CD14-positive monocyte (primary cell): ENCODE measurements at regions not wholly inside any gene's neighbourhood (a gene's known extent, or its start where the extent isn't known, plus 50 kb on each side); places are given as distances from the start of the nearest gene placed in this dataset.

Experiments
- DNase-seq, 3 donors: peaks; one replicate each; pipeline ENCODE4 v3.0.0-alpha.2; 2011 to 2022
- H2AFZ ChIP-seq: 2 replicates; pipeline ENCODE4 v1.6.0; 2012; ENCODE audit warnings: mild to moderate bottlenecking, low read depth, low read length, inconsistent platforms; ENCODE audit not compliant: insufficient read depth, poor library complexity, severe bottlenecking
- H3K27ac ChIP-seq, 2 donors: 1 replicate in 1 of 2; 2 replicates in 1 of 2; pipeline ENCODE4 v1.5.1; 2012 to 2013; ENCODE audit warnings: low read length in 2 of 2, control low read depth in 1 of 2, inconsistent platforms in 1 of 2, low read depth in 1 of 2, mild to moderate bottlenecking in 1 of 2
- H3K27me3 ChIP-seq, 2 donors: one replicate each; pipeline versions ENCODE4 v1.6.0 to v1.6.1; 2011 to 2013; ENCODE audit warnings: low read length in 2 of 2; ENCODE audit not compliant: control insufficient read depth in 2 of 2, insufficient read depth in 2 of 2
- H3K36me3 ChIP-seq, 2 donors: replicated peaks in 1 of 2; 1 replicate in 1 of 2; 2 replicates in 1 of 2; pipeline versions ENCODE4 v1.5.1 to v1.6.1; 2012 to 2013; ENCODE audit warnings: low read length in 2 of 2, control low read depth in 1 of 2, inconsistent platforms in 1 of 2, mild to moderate bottlenecking in 1 of 2; ENCODE audit not compliant: insufficient read depth in 2 of 2, control insufficient read depth in 1 of 2
- H3K4me1 ChIP-seq, 2 donors: 1 replicate in 1 of 2; 2 replicates in 1 of 2; pipeline versions ENCODE4 v1.5.1 to v1.6.1; 2012 to 2013; ENCODE audit warnings: low read length in 2 of 2, control low read depth in 1 of 2, inconsistent platforms in 1 of 2, mild to moderate bottlenecking in 1 of 2, moderate library complexity in 1 of 2; ENCODE audit not compliant: insufficient read depth in 2 of 2, control insufficient read depth in 1 of 2
- H3K4me2 ChIP-seq: replicated peaks from 2 replicates; pipeline ENCODE3; 2012; ENCODE audit warnings: low read length, moderate library complexity, mild to moderate bottlenecking; ENCODE audit not compliant: poor library complexity, severe bottlenecking; ENCODE audit errors: extremely low read depth
- H3K4me3 ChIP-seq, 3 experiments: fragments of 200-600 bp in 1 of 3; sonication (generic) in 1 of 3; replicated peaks in 1 of 3; 1 replicate in 2 of 3; 2 replicates in 1 of 3; pipeline ENCODE4 v1.5.1; 2011 to 2013; ENCODE audit warnings: low read length in 3 of 3, mild to moderate bottlenecking in 3 of 3, control low read depth in 2 of 3, low read depth in 2 of 3, inconsistent platforms in 1 of 3, moderate library complexity in 1 of 3
- H3K79me2 ChIP-seq: 2 replicates; pipeline ENCODE4 v1.6.0; 2012; ENCODE audit warnings: mild to moderate bottlenecking, control low read depth, inconsistent platforms, low read length, moderate library complexity; ENCODE audit not compliant: insufficient read depth
- H3K9ac ChIP-seq: 2 replicates; pipeline ENCODE4 v1.6.0; 2017; ENCODE audit warnings: low read length, mild to moderate bottlenecking; ENCODE audit not compliant: insufficient read depth, poor library complexity, severe bottlenecking
- H3K9me3 ChIP-seq, 2 donors: replicated peaks in 1 of 2; 1 replicate in 1 of 2; 2 replicates in 1 of 2; pipeline versions ENCODE4 v1.5.1 to v1.6.1; 2012 to 2013; ENCODE audit warnings: low read length in 2 of 2, control low read depth in 1 of 2; ENCODE audit not compliant: control insufficient read depth in 1 of 2, insufficient read depth in 1 of 2
- H4K20me1 ChIP-seq: 2 replicates; pipeline ENCODE4 v1.6.0; 2012; ENCODE audit warnings: mild to moderate bottlenecking, low read length, control low read depth, moderate library complexity; ENCODE audit not compliant: insufficient read depth
- H3K27ac Mint-ChIP-seq, 7 donors: one replicate each; pipeline ENCODE4 v1.8.0; 2020; ENCODE audit warnings: mild to moderate bottlenecking in 7 of 7, mixed read lengths in 7 of 7, moderate library complexity in 6 of 7, inconsistent platforms in 2 of 7
- H3K27me3 Mint-ChIP-seq, 3 donors: one replicate each; pipeline ENCODE4 v1.8.0; 2021 to 2022; ENCODE audit warnings: low read depth in 3 of 3, mild to moderate bottlenecking in 3 of 3, mixed read lengths in 3 of 3, moderate library complexity in 3 of 3, inconsistent platforms in 1 of 3
- H3K36me3 Mint-ChIP-seq, 2 donors: one replicate each; pipeline ENCODE4 v1.8.0; 2020; ENCODE audit warnings: mixed read lengths in 2 of 2, inconsistent platforms in 1 of 2, mild to moderate bottlenecking in 1 of 2
- H3K4me1 Mint-ChIP-seq: one replicate; pipeline ENCODE4 v1.8.0; 2020; ENCODE audit warnings: mild to moderate bottlenecking, mixed read lengths
- H3K4me3 Mint-ChIP-seq, 2 donors: one replicate each; pipeline ENCODE4 v1.8.0; 2020; ENCODE audit warnings: mild to moderate bottlenecking in 2 of 2, mixed read lengths in 2 of 2, moderate library complexity in 1 of 2
- H3K9me3 Mint-ChIP-seq, 7 donors: one replicate each; pipeline ENCODE4 v1.8.0; 2020 to 2022; ENCODE audit warnings: mixed read lengths in 7 of 7, mild to moderate bottlenecking in 6 of 7, moderate library complexity in 6 of 7, inconsistent platforms in 2 of 7
- WGBS: methylation state at CpG from one replicate; pipeline ENCODE4 v1.1.5; 2013; ENCODE audit warnings: missing lambda C conversion rate; ENCODE audit not compliant: insufficient coverage; 5-methylcytosine and 5-hydroxymethylcytosine counted together
- intact Hi-C, 2 donors: fragments of 100-400 bp; cut with micrococcal nuclease; formaldehyde crosslinking; loops; one replicate each; pipeline versions ENCODE4 v1.15.0 to v1.15.1; 2023
- TF ChIP-seq, protein P1 (sequence below): fragments of 200-600 bp; IDR thresholded peaks from one replicate; pipeline ENCODE4 v1.8.0; 2022; ENCODE audit warnings: antibody characterized with exemption, mild to moderate bottlenecking

- Mint-ChIP-seq H3K36me3 (no peaks in the 10 kb centered on the region), H3K27ac (peak overlapping the region in 1 of 7 donors; percentile 1), H3K4me1 (no peaks in the 10 kb centered on the region), H3K4me3 (no peak overlapping the region), H3K9me3 (peaks cover 7 to 24% (median 11%) of the 10 kb centered on the region in 7 donors), H3K27me3 (no peaks in the 10 kb centered on the region)
- TF ChIP-seq, protein P1, sequence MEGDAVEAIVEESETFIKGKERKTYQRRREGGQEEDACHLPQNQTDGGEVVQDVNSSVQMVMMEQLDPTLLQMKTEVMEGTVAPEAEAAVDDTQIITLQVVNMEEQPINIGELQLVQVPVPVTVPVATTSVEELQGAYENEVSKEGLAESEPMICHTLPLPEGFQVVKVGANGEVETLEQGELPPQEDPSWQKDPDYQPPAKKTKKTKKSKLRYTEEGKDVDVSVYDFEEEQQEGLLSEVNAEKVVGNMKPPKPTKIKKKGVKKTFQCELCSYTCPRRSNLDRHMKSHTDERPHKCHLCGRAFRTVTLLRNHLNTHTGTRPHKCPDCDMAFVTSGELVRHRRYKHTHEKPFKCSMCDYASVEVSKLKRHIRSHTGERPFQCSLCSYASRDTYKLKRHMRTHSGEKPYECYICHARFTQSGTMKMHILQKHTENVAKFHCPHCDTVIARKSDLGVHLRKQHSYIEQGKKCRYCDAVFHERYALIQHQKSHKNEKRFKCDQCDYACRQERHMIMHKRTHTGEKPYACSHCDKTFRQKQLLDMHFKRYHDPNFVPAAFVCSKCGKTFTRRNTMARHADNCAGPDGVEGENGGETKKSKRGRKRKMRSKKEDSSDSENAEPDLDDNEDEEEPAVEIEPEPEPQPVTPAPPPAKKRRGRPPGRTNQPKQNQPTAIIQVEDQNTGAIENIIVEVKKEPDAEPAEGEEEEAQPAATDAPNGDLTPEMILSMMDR: no peak
- H3K4me1 ChIP-seq: no peaks in the 10 kb centered on the region
- WGBS: 100% methylated on average over 1 of the region's 3 CpGs
- no peak overlapping the region for H3K4me3 ChIP-seq
- H3K4me2 ChIP-seq: no peak overlapping the region
- H4K20me1 ChIP-seq: no peaks in the 10 kb centered on the region
- H3K27ac ChIP-seq: no peak overlapping the region
- no peak overlapping the region for H3K9ac ChIP-seq
- no peaks in the 10 kb centered on the region for H3K79me2 ChIP-seq
- H3K36me3 ChIP-seq: no peaks in the 10 kb centered on the region
- no peak for DNase-seq
- intact Hi-C loops: no loop called here
- no peak overlapping the region for H2AFZ ChIP-seq
- no peaks in the 10 kb centered on the region for H3K27me3 ChIP-seq
- peaks cover 19 to 22% of the 10 kb centered on the region in 2 donors for H3K9me3 ChIP-seq
Observed at GRCh38 chr5:113770648-113771047, 257.2 kb downstream of the YTHDC2 start.

- H3K9me3 Mint-ChIP-seq: peaks cover 6 to 29% (median 9%) of the 10 kb centered on the region in 7 donors
- Histone ChIP-seq H3K9me3 (peaks cover 13 to 29% of the 10 kb centered on the region in 2 donors), H2AFZ (no peak overlapping the region), H3K4me2 (no peak overlapping the region), H3K36me3 (no peaks in the 10 kb centered on the region), H3K4me3 (no peak overlapping the region), H3K4me1 (no peaks in the 10 kb centered on the region), H3K79me2 (no peaks in the 10 kb centered on the region), H3K27ac (no peak overlapping the region), H4K20me1 (no peaks in the 10 kb centered on the region), H3K27me3 (no peaks in the 10 kb centered on the region), H3K9ac (no peak overlapping the region)
- H3K4me3 Mint-ChIP-seq: no peak overlapping the region
- H3K27me3 Mint-ChIP-seq: no peaks in the 10 kb centered on the region
- TF ChIP-seq, protein P1: no peak
- 80% methylated on average over 2 of the region's 2 CpGs for WGBS
- no peaks in the 10 kb centered on the region for H3K4me1 Mint-ChIP-seq
- DNase-seq: no peak
- no peak overlapping the region for H3K27ac Mint-ChIP-seq
- intact Hi-C loops: no loop called here
- no peaks in the 10 kb centered on the region for H3K36me3 Mint-ChIP-seq
Observed at GRCh38 chr5:113771483-113771882, 258.0 kb downstream of the YTHDC2 start.
